K562 (cell line): ENCODE measurements at regions not wholly inside any gene's neighbourhood (a gene's known extent, or its start where the extent isn't known, plus 50 kb on each side); places are given as distances from the start of the nearest gene placed in this dataset.
"Not testable (repeated sequence)": the region's sequence is repeated elsewhere in the genome, so short reads cannot be mapped to it uniquely, and the experiment has no call there.

Experiments
- ATAC-seq: fragments of 200-7000 bp; cut with Tn5 transposase; 3 replicates; pipeline ENCODE4 v1.9.1; 2020; ENCODE audit warnings: moderate library complexity
- BruUV-seq: library from RNA; stranded (reverse); fragments of 400-500 nt; replicated peaks from 2 replicates; lab custom pipeline; 2021; lab: Mats Ljungman, UMichigan
- CTCF ChIA-PET: fragments of 300-600 bp; formaldehyde crosslinking; extraction: SDS; loops from one replicate; lab custom pipeline; 2021; ENCODE audit warnings: low intra/inter-chr PET ratio; lab: Yijun Ruan, JAX
- POLR2A ChIA-PET: fragments of 300-600, 350-650 bp; sonication (Branson Sonifier 250); formaldehyde crosslinking; extraction: SDS; loops from one replicate; lab custom pipeline; 2021; ENCODE audit warnings: antibody characterized with exemption, inconsistent platforms; lab: Yijun Ruan, JAX
- DNase-seq, 4 experiments: peaks; one replicate each; pipeline versions ENCODE4 v3.0.0 to v3.0.0-alpha.2; 2011 to 2018; ENCODE audit warnings: low spot score in 3 of 4, mixed read lengths in 3 of 4; ENCODE audit errors: extremely low read depth in 1 of 4
- FAIRE-seq: peaks from 2 replicates; lab custom pipeline; 2011; peaks lifted over from hg19 to GRCh38; lab: Jason Lieb, UNC
- H2AFZ ChIP-seq: 2 replicates; pipeline ENCODE4 v1.6.0; 2011; ENCODE audit warnings: low read depth, low read length, control low read depth, inconsistent platforms
- H3K27ac ChIP-seq: fragments of 200-600 bp; 3 replicates; pipeline ENCODE4 v1.8.0; 2011; ENCODE audit warnings: low read depth, mild to moderate bottlenecking, control low read depth, inconsistent platforms, low read length, moderate library complexity, mixed read lengths; ENCODE audit errors: extremely low read depth
- H3K27me3 ChIP-seq, 2 experiments: fragments of 300-600 bp in 1 of 2; 2 replicates in 1 of 2; 3 replicates in 1 of 2; pipeline versions ENCODE4 v1.6.0 to v1.8.0; 2011; ENCODE audit warnings: inconsistent platforms in 2 of 2, low read length in 2 of 2, mild to moderate bottlenecking in 1 of 2, mixed read lengths in 1 of 2, moderate library complexity in 1 of 2; ENCODE audit not compliant: control insufficient read depth in 2 of 2, insufficient read depth in 2 of 2
- H3K36me3 ChIP-seq: fragments of 300-600 bp; 3 replicates; pipeline ENCODE4 v1.8.0; 2011; ENCODE audit warnings: mild to moderate bottlenecking, low read length, inconsistent platforms; ENCODE audit not compliant: control insufficient read depth, insufficient read depth
- H3K4me1 ChIP-seq, 2 experiments: fragments of 200-600 bp in 1 of 2; replicated peaks in 1 of 2; 2 replicates in 1 of 2; 3 replicates in 1 of 2; pipeline versions ENCODE4 v1.5.1 to v1.8.0; 2011; ENCODE audit warnings: inconsistent platforms in 2 of 2, low read length in 2 of 2, mild to moderate bottlenecking in 1 of 2, mixed read lengths in 1 of 2, moderate library complexity in 1 of 2; ENCODE audit not compliant: control insufficient read depth in 2 of 2, insufficient read depth in 2 of 2
- H3K4me2 ChIP-seq: 2 replicates; pipeline ENCODE4 v1.6.1; 2011; ENCODE audit warnings: low read length, control low read depth, inconsistent platforms, mixed read lengths; ENCODE audit not compliant: insufficient read depth
- H3K4me3 ChIP-seq: fragments of 200-600 bp; sonication (generic), shearing (Covaris generic); 2 replicates; pipeline ENCODE4 v1.5.1; 2016; ENCODE audit warnings: control low read depth, inconsistent platforms
- H3K79me2 ChIP-seq: fragments of 200-600 bp; 3 replicates; pipeline ENCODE4 v1.8.0; 2011; ENCODE audit warnings: low read length, inconsistent platforms; ENCODE audit not compliant: control insufficient read depth, insufficient read depth
- H3K9ac ChIP-seq, 2 experiments: 2 replicates each; pipeline versions ENCODE4 v1.6.0 to v1.6.1; 2011; ENCODE audit warnings: low read depth in 2 of 2, low read length in 2 of 2, control low read depth in 1 of 2, inconsistent platforms in 1 of 2, mild to moderate bottlenecking in 1 of 2, mixed read lengths in 1 of 2; ENCODE audit not compliant: insufficient read depth in 1 of 2
- H3K9me1 ChIP-seq: one replicate; pipeline ENCODE4 v1.6.0; 2011; ENCODE audit warnings: inconsistent platforms, mild to moderate bottlenecking, low read length, moderate library complexity; ENCODE audit not compliant: control insufficient read depth, insufficient read depth
- H3K9me3 ChIP-seq: replicated peaks from 2 replicates; pipeline ENCODE4 v1.5.1; 2011; ENCODE audit warnings: low read depth, low read length, inconsistent platforms; ENCODE audit not compliant: control insufficient read depth, insufficient read depth
- H4K20me1 ChIP-seq: replicated peaks from 2 replicates; pipeline ENCODE4 v1.6.1; 2011; ENCODE audit warnings: low read length, inconsistent platforms, mixed read lengths; ENCODE audit not compliant: control insufficient read depth, insufficient read depth
- ZBTB33 ChIP-seq: sonication (generic); formaldehyde crosslinking; IDR thresholded peaks from 2 replicates; pipeline ENCODE4 v1.8.1; 2023; ENCODE audit warnings: mild to moderate bottlenecking, missing genetic modification reagents
- WGBS: fragments of 100-300 bp; shearing (Covaris generic); methylation state at CpG from one replicate; pipeline ENCODE4 v1.1.6; 2016; ENCODE audit warnings: low coverage, mixed read lengths; ENCODE audit not compliant: insufficient coverage; ENCODE audit errors: missing lambda C conversion rate; 5-methylcytosine and 5-hydroxymethylcytosine counted together
- in situ Hi-C: fragments of 300-500 bp; cut with MboI; formaldehyde crosslinking; loops from 4 replicates; pipeline ENCODE4 v1.15.0; 2018; ENCODE audit warnings: inconsistent platforms, mixed read lengths
- intact Hi-C: fragments of 100-400 bp; cut with micrococcal nuclease; formaldehyde crosslinking; loops from 2 replicates; pipeline ENCODE4 v1.14.2; 2022

GRCh38 chr2:111463238-111463848 is 342.6 kb downstream of the BCL2L11 start:
- ATAC-seq, H3K4me2 ChIP-seq, BruUV-seq, H3K4me3 ChIP-seq, H3K4me1 ChIP-seq, H3K9me3 ChIP-seq, H2AFZ ChIP-seq, H3K36me3 ChIP-seq, in situ Hi-C loops, FAIRE-seq, H4K20me1 ChIP-seq, H3K9me1 ChIP-seq, CTCF ChIA-PET, intact Hi-C loops, H3K27ac ChIP-seq, DNase-seq, H3K9ac ChIP-seq, H3K27me3 ChIP-seq, POLR2A ChIA-PET: not testable (repeated sequence)
- peak; percentile 52; the same call in 1 of the 2 replicates for TF ChIP-seq ZBTB33
- WGBS: 94% methylated on average over 8 of the region's 13 CpGs
- peaks cover 68% of the 10 kb centered on the region for H3K79me2 ChIP-seq

- not testable (repeated sequence) for H3K4me3 ChIP-seq, DNase-seq
- peak; percentile 44 for FAIRE-seq
Measured at GRCh38 chr2:111463956-111464355, 343.2 kb downstream of the BCL2L11 start.

GRCh38 chr2:111464367-111464766 is 343.7 kb downstream of the BCL2L11 start:
- POLR2A ChIA-PET, intact Hi-C loops, H2AFZ ChIP-seq, H3K9ac ChIP-seq, H3K9me3 ChIP-seq, ATAC-seq, BruUV-seq, H3K4me3 ChIP-seq, CTCF ChIA-PET, H3K36me3 ChIP-seq, H3K4me2 ChIP-seq, H3K4me1 ChIP-seq, H3K9me1 ChIP-seq, H3K27ac ChIP-seq, in situ Hi-C loops, H4K20me1 ChIP-seq, FAIRE-seq, H3K27me3 ChIP-seq, DNase-seq: not testable (repeated sequence)
- WGBS: 14% methylated on average over 5 of the region's 10 CpGs
- peaks cover 66% of the 10 kb centered on the region for H3K79me2 ChIP-seq

More at GRCh38 chr2:111463956-111464355, 343.2 kb downstream of the BCL2L11 start:
- H3K4me2 ChIP-seq, H4K20me1 ChIP-seq, H2AFZ ChIP-seq, H3K36me3 ChIP-seq, intact Hi-C loops, in situ Hi-C loops, H3K4me1 ChIP-seq, H3K9ac ChIP-seq, H3K9me3 ChIP-seq, H3K27ac ChIP-seq, H3K9me1 ChIP-seq, POLR2A ChIA-PET, H3K27me3 ChIP-seq, CTCF ChIA-PET: not testable (repeated sequence)
- ATAC-seq: peak; percentile 75
- no CpG with 5 or more reads among the region's 10 CpGs for WGBS
- TSS peak; percentile 4 for BruUV-seq
- H3K79me2 ChIP-seq: peaks cover 66% of the 10 kb centered on the region
